OCI-LY3 (cell line): ENCODE measurements at regions not wholly inside any gene's neighbourhood (a gene's known extent, or its start where the extent isn't known, plus 50 kb on each side); places are given as distances from the start of the nearest gene placed in this dataset.

Experiments used
- EZH2phosphoT487 ChIP-seq: fragments of 200-600 bp; shearing (Covaris generic); IDR thresholded peaks from 2 replicates; pipeline ENCODE4 v1.6.1; 2018; ENCODE audit warnings: antibody characterized with exemption, mixed run types, low read depth
- TF ChIP-seq, protein P1 (sequence below): fragments of 200-600, 300-600 bp; sonication (generic); IDR thresholded peaks from 2 replicates; pipeline ENCODE4 v1.5.1; 2014; ENCODE audit warnings: antibody characterized with exemption, low read length, low read depth

DNA sequence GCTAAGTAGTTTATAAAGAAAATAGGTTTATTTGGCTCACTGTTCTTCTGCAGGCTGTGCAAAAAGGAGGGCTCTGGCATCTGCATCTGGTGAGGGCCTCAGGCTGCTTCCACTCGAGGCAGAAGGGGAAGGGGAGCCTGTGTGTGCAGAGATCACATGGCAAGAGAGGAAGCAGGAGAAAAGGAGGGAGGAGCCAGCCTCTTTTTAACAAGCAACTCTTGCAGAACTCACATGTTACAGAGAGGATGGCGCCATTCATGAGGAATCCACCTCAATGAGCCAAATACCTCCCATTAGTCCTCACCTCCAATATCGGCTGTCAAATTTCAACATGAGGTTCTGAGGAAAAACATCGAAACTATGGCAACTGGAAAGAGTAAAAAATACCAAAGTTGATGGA lies 666.6 kb upstream of the SLC35B3 start:
- TF ChIP-seq, protein P1, sequence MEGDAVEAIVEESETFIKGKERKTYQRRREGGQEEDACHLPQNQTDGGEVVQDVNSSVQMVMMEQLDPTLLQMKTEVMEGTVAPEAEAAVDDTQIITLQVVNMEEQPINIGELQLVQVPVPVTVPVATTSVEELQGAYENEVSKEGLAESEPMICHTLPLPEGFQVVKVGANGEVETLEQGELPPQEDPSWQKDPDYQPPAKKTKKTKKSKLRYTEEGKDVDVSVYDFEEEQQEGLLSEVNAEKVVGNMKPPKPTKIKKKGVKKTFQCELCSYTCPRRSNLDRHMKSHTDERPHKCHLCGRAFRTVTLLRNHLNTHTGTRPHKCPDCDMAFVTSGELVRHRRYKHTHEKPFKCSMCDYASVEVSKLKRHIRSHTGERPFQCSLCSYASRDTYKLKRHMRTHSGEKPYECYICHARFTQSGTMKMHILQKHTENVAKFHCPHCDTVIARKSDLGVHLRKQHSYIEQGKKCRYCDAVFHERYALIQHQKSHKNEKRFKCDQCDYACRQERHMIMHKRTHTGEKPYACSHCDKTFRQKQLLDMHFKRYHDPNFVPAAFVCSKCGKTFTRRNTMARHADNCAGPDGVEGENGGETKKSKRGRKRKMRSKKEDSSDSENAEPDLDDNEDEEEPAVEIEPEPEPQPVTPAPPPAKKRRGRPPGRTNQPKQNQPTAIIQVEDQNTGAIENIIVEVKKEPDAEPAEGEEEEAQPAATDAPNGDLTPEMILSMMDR = no peak
- no peak for TF ChIP-seq EZH2phosphoT487
